Right renal cortex interstitium (tissue), 3 donors: ENCODE measurements at regions not wholly inside any gene's neighbourhood (a gene's known extent, or its start where the extent isn't known, plus 50 kb on each side); places are given as distances from the start of the nearest gene placed in this dataset.

Experiments
- DNase-seq, 3 donors: peaks; one replicate each; pipeline ENCODE4 v3.0.0-alpha.2; 2013; ENCODE audit warnings: low read depth in 3 of 3, low spot score in 2 of 3

DNA sequence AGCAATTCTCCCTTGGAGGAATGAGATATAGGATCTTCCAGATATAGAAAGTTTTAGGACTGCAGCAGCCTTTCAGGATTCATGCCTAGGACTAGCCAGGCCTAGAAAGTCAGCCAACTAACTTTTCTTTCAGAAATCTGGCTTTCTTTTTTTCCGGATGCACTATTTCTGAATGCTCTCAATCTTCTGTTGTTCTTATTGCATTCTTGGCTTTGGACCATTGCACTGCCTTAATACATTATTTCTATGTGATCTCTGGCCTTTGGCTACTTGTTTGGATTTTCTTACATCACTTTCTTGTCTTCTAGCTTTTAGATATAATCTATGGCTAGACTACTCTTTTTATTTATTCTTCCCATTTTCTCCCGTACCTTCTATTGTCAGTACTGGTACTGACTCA, 813.1 kb upstream of the HTR2C start:
- DNase-seq, result no peak

DNA sequence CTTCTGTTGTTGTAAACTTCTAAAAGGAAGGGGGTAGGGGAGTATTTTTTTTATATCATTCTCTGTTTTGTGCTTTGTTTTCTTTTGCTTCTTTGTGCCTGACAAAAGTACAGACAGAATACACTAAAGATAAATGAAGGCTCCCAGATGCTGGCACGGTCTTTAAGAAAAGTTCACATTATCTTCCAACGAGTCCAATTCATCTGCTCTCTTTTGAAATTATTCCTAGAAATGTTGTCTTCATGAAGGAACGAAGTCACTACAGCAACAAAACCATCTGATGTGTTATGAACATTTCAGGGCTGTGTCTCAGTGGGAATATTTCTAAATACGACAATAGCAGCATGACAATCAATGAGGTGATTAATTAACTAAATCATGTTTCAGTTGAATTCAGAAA, 813.8 kb upstream of the HTR2C start:
- no peak for DNase-seq

DNA sequence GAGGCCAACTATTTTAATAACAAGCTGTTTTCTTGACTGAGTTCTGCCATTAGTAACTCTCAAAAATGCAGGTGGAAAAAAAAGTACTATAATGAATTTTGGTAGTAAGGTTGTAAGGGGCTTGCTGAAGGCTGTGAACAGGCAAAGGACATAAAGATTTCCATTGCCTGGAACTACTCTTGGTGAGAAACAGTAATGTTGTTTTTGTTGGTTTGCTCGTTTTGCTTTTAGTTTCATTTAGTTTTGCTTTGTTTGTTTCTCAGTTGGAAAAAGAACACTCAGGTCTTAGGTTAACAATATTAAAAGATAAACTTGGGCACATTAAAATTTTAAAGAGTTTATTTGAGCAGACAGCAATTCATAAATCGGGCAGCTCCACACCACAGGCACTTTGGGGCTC, 824.5 kb upstream of the HTR2C start:
- no peak for DNase-seq

DNA sequence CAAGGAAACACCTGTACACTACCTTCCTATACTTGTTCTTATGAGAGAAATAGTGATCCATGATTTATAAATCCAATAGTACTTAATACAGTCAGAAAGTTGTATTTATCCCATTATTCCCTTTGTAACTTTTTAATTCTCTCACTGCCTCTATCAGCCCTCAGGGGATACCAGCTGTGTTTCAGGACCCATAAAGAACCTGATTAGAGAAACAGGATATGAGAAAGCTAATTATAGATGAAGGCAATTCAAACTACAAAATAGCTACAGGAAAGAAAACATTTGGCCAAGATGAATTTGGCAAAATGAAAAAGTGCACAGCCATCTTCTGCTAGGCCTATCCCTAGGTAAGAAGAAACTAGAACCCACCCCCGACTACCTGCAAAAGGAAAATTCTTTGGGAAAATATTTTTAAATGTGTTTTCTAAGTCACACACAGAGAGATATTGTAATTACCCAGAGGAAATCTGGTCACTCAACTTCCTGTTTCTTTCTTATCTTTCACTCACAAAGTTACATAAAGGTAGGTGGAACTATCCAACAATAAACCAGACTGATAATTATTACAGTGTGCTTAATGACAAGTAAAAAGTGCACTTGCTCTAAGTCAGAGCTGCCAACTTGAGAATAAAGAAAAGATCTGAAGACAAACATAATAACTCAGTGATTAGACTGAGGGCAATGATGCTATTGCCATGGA, 836.5 kb upstream of the HTR2C start:
- DNase-seq, result no peak

DNA sequence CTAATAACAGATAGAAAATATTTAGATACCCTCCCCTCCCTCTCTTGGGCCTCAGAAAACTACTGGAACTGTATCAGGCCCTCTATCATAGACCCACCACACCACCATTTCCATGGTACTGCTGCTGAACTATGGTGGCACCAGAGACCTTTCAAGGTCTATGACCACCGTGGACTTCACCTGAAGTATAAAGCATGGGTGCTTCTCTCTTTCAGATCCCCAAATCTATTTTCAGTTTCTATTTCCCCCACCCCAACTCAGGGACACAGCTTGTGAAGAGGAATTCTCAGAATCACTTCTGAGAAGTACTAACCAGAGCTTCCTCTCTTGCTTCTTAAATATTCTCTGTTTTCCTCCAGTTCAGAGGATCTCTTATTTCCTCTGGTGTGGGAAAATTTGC, 840.8 kb upstream of the HTR2C start:
- no peak for DNase-seq

DNA sequence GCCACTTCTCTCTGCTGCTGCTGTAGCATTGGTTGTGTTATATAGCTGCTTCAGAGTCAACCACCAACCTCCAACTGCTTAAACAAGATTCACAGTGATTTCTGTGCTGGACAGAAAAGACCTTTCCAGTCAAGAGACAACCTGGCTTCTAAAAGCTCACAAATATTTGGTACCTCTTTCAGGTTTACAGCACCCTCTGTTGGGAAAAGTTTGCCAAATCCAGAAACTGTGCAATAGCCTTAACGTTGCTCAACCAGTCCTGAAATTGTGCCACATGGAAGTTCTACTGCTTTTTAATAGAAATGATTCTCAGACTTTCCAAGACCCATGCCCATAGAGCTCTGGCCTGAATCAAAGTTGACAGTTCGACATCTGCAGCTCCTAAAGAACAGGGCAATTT, 842.1 kb upstream of the HTR2C start:
- peak in 1 of 3 donors; percentile 24 for DNase-seq

DNA sequence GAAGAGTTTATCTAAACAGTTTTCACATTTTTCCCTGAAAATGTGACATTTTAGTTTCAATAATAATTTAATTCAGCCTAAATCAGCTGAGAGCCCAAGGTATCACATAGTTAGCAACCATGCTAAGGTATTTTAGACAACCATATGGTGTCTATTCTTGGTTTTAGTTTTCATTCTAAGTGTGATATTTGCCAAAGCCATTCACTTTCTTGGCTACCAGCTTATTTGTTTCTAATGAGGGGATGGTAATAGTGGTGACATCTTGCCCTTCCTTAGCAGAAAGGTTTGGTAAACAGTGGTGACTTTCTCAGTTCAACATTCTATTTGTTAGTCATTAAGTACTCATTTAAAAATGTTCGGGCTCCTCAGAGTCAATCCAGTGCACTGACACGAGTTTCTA, 854.9 kb upstream of the HTR2C start:
- DNase-seq, result no peak

DNA sequence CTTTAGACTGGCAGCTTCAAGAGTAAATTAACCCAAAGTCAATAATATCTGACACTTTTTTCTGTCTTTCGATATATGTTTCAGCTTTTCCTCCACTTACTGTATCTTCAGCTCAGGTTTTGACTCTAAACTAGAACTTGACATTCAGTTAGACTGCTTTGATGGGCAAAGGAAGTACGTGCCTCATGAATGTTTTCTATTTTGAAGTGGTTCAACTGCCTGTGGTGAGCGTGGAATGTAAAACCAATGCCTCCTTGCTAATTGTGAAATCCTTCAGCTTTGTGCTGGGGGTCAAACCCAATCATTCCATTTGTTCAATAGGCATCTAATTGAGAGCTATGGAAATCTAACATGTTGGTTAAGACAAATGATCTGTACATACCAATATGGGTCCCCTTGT, 857.0 kb upstream of the HTR2C start:
- no peak for DNase-seq

DNA sequence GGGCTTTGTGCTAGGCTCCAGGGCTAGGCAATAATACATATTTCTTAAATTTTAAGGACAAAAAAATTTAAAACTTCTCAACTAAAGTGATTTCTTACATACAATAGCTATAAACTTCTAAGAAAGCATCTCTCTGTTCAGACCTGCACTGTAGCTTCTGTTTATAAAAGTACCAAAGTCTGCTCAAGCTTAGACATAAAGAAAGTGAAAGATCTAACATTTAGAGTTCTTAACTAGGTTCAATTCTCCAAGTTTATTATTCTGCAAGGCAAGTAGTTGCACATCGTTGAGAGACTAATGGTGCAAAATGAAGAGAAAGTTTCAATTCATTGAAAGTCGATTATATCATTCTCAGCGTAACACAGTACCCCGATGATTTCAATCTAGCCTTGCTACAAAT, 857.4 kb upstream of the HTR2C start:
- DNase-seq, result no peak

DNA sequence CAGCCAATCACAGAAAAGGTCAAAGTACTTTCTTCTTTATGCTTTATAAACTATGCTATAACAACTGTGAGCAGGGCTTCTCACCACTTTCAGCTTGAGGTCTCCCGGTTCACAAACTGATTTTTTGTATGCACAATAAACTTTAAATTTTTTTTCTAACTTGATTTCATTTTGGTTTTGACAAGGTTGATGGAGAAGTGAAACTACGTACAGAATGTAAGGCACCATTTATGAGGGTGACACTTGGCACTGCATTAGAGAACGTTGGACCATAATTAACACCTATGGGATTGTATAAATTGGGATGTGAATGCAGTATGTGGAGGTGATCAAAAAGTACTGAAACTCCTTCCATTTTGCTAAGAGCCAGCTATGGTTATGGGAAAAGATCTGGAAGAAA, 857.9 kb upstream of the HTR2C start:
- DNase-seq, result no peak

DNA sequence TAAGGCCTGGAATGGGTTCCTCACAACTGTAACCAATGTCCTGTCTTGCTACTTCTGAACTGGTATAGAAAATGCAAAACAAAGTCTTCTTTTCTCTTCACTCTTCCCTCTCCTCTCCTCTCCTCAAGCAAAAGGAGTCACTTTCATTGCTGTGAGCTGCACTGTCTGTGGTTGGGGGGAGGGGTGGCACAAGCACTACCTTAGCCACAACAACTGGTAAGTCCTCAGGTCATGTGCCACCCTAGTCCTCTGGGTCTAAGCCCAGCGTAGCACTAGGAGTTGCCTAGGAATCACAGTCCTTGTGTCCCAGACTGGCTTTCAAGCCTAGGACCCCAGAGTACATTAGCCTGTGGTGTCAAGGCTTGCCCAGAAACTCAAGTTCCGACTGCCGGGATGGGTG, 859.3 kb upstream of the AMOT start:
- DNase-seq, result no peak

DNA sequence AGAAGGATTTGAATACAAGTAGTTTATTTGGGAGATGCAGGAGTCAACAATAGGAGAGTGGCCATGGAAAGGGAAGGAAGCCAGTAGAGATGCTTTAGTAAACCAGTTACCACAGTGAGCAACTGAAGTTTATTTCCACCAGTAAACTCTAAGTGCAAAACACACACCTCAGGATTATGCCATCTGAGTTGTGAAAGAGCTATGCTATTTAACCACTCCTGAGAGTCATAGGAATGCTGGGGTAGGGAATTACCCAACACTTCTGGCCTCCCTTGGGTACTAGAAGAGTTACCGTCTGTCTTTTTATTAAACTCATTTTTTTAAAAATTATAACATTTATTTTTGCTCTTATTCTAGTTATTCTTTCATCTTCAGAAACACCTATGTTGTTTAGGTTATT, 834.6 kb upstream of the AMOT start:
- DNase-seq, result no peak

DNA sequence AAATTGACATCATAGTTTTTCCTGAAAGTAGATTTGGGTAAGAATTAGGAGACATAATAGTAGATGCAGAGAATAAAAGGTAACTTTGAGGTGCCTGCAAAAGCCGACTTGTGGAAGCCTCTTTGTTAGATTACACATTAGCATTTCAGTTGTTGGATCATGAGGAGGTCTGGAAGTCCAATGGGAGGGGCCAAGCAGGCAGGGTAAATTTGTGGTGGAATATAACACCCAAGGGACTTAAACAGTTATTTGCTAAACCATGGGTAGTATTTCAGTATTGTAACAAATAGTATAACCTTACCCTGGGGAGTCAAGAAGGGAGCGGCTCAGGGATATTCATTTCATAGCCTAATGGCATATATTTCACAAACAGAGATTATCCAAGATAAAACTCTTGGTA, 810.7 kb upstream of the AMOT start:
- DNase-seq, result no peak

DNA sequence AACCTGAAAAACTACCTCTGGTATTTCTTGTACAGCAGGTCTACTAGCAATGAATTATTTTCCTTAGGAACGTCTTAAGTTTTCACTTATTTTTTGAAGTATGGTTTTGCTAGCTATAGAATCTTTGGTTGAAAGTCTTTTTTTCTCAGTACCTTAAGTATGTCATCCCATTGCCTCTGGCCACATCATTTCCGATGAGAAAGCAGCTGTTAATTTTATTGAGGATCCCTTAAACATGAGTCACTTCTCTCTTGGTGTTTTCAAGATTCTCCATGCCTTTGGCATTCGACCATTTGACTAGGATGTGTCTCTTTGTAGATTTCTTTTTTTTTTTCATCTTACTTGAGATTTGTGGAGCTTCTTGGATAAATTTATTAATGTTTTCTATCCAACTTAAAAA, 803.8 kb upstream of the AMOT start:
- DNase-seq, result no peak

DNA sequence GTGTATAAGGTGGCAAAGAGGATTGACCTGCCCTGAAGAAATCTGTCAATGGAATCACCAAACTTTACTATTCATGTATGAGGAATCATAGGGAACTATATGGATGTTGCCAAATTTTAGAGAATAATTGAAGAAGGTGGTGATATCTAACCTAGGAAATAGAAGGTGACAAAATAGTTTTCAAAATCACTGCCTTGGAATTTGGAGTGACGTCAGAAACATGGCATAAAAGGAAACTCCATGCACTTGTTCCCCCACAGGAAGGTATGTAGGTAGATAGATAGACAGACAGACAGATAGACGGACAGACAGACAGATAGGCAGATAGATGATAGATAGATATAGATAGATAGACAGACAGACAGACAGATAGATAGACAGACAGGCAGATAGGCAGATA, 793.9 kb upstream of the AMOT start:
- no peak for DNase-seq

DNA sequence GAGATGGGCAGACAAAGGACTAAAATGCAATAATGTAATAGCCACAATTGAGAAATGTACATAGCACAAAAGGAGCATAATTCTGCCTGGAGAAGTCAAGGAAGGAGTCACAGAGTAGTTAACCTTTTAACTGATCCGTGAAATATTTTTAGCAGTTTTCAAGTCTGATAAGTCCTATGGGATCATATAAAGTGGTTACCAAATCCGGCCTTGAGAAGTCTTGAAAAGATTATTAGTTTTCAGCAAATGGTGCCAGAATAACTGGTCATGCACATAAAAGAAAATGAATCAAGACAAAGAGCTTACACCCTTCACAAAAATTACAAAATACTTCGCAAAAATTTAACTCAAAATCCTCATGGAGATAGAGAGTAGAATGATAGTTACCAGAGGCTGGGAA, 788.7 kb upstream of the AMOT start:
- DNase-seq, result no peak

DNA sequence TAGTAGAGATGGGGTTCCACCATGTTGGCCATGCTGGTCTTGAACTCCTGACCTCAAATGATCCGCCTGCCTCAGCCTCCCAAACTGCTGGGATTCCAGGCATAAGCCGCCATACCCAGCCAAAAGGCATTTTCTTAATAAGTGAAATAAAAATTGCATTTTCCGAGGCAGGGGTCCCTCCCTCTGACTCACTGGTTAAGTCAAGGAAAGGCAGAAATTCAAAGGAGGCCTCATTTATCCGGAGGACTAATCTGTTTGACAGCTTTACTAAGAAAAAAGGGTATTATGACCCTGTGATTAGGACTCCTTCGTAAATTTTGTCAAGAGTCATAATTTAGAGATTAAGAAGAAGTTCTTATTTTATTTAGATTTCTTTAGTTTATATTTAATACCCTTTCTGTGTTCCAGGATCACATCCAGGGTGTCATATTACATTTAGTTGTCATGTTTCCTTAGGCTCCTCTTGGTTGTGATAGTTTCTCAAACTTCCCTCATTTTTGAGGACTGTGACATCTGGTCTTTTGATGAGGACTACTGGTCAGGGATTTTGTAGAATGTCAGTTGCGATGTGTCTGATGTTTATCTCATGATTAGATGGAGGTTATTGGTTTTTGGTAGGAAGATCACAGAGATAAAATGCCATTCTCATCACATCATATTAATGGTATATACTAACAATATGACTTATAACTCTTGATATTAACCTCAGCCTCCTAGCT, 753.7 kb upstream of the AMOT start:
- no peak for DNase-seq

DNA sequence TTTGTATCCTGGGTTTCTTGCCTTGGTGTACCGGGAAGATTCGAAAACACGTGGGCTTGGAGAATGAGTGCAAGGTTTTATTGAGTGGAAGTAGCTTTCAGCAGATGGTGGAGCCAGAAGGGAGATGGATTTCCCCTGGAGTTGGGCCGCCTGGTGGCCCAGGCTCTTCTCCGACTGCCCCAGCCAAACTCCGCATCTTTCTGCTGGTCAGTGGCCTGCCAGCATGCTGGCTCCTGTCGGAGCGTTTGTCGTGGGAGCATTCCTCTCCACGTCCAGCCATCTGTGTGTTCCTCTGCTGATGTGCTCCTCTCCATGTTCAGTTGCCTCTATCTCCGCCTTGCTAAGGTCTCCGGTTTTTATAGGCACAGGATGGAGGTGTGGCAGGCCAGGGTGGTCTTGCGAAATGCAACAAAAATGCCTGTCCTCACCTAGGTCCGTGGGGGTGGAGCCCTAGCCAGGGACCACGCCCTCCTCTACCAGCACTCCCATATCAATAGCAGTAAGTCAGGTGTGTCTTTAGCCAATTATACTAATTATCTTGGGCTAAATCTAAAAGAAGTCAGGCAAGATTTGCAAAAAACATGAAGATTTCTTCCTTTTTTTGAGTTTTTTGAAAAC, 745.8 kb upstream of the AMOT start:
- no peak for DNase-seq

DNA sequence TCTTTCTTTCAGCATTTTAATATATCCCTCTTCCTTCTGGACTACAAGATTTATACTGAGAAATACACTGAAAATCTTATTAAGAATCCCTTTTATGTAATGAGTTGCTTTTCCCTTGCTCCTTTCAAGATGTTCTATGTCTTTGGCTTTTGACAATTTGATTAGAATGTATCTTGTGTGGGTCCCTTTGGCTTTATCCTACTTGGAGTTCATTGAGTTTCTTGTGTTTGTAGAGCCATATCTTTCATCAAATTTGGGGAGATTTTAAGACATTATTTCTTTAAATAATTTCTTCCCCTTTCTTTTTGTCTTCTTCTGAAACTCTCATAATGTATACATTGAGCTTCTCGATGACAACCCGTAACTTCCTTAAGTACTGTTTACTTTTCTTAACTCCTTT, 739.9 kb upstream of the AMOT start:
- no peak for DNase-seq

DNA sequence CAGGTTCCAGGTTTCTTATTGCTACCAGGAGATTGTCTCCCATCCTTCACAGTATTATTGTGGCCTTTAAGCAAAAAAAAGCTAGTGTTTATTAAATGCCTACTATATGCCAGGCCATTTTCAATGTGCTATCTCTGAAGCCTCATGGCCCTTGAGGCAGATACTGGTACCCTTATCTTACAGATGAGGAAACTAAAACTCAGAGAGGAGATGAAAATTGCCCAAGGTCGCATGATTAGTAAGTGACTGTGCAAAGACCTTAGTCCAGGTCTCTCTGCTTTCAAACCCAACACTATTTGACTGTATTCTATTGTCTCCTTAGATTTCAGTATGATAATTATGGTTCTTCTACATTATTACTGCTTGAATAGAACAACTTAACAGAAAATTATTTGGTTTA, 717.9 kb upstream of the AMOT start:
- no peak for DNase-seq

DNA sequence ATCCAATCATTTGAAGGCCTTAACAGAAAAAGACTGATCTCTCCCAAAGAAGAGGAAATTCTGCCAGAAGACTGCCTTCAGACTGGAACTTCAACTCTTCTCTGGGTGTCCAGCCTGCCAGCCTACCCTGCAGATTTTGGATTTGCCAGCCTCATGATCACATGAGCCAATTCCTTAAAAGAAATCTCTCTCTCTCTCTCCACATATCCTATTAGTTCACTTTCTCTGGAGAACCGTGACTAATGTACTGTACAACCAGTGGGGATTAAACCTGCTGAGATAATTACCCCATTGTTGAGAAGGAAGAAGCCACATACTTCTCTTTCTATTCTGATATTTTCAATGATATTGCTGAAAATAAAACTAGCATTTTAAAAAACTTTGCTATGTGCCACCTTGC, 711.3 kb upstream of the AMOT start:
- DNase-seq, result no peak

DNA sequence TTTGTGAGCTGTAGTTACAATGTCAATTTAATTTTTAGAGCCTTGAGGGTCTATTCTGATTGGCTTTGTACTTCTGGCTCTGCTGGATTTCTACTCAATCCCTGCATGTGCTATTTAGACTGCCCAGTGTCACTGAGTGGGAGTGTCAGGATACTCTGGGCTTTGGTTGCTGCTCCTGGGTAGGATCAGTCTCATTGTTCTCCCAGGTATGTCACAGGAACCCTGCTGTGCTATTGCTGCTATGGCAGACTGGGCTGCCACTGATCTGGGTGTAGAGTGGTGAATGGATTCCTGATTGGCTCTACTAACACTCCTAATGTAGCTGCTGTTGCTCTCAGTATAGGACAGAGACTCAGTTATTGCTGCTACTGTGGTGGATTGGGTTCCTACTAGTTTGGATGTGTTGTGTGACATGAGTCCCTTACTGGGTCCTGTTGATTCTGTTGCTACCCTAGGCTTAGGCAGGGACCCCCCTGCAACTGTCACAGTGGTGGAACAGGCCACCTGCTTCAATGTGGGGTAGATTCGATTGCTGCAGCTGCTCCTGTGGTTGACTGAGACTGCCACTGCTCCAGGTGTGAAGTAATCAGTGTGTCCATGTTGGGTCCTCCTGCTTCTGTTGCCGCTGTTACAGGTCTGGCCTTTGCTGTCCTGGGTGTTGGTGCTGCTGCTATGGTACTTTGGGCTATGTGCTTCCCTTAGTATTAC, 707.8 kb upstream of the AMOT start:
- no peak for DNase-seq
